Left colon (tissue), 2 donors: ENCODE measurements at regions not wholly inside any gene's neighbourhood (a gene's known extent, or its start where the extent isn't known, plus 50 kb on each side); places are given as distances from the start of the nearest gene placed in this dataset.

Source experiments
- ATAC-seq: fragments of 200-7000 bp; cut with Tn5 transposase; one replicate; pipeline ENCODE4 v1.9.1; 2020; ENCODE audit warnings: mild to moderate bottlenecking, moderate library complexity
- DNase-seq, 2 donors: peaks; one replicate each; pipeline ENCODE4 v3.0.0-alpha.2; 2020
- intact Hi-C, 2 donors: fragments of 100-400 bp; cut with DNase I in 1 of 2; cut with micrococcal nuclease in 1 of 2; formaldehyde crosslinking; loops; one replicate each; pipeline versions ENCODE4 v1.11.2 to v1.14.0; 2022; cut with DNase I, micrococcal nuclease
- donor health status: DM: no; HTN: no; CAD: no.
- donor health status: DM: yes; HTN: yes; CAD: no.

DNA sequence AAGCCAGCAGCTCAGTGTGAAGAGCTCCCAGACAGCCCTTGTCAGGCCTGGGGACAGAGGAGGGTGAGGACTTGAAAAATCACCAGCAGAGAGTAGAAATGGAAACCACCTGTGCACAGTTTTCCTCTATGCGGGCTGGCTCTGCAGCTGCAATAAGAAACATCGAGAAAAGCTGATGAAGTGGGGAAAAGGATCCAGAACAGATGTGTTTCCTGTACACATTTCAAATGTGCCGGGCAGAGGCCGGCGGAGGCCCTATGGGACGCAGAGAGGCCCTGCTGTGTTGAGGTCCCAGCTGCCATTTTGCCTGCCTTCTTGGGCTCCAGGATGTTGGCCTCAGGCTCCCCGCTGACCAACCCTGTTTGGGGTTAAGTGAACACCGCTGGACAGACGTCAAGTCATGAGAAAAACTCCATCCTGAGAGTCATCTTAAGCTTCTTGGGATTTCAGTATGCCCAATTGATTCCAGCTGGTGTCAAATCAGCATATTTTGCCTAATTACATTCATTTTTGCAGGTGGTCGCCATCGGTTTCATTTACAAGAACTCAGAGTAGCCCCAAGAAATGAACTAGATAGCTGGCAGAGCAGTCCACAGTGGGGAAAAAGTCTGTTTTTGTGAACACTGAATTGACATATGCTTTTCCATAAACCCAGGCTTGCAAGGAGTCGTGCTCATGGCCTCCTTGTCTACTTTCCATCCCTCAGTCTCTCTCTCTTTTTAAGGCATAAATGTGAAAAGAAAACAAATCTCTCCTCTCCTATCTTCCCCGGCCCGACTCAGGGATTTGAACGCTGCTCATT is 150.4 kb upstream of the PHACTR3 start:
- intact Hi-C loops, result no loop called here
- ATAC-seq, result no peak
- DNase-seq, result no peak

DNA sequence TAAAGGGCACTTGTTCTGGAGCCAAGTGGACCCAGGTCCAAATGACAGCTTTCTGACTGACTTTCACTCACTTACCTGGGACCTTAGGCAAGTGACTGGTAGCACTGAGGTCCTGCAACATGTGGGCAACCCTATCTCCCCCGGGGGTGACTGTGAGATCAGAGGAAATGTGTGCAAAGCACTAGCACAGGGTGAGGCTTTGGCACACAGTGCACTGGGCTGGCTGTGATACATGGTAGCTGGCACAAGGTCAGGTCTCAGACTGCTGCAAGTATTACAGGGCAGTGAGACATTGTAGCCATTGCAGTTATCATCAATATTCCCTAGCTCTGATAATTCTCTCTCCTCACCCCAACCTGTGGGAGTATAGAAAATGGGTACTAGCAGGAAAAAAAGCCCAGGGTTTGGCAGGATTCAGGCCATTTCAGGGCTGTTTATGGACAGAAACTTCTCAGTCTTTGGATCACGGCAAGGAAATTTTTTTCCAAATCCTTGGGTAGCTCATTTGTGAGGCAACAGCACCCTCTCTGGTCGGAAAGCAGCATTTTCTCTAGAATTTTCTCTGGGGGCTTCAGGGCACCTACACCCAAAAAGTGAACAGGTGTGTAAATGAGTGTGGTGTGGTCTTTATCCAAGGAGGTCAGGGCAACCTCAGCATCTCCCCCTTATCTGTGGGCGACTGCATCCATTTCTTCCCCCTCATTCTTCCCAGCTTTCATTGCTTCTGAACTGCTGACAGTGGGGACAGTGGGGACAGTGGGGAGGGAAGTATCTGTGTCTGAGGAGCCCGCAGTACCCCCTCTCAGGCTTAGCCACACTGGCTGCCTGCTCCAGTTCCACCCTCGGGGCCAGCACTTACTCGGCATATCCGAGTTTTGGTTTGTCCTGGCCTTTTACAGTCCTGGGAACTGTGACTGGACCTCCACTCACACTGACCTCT is 148.7 kb upstream of the PHACTR3 start:
- intact Hi-C loops, result no loop called here
- peak; percentile 60 for ATAC-seq
- peak in 1 of 2 donors; percentile 14 for DNase-seq

DNA sequence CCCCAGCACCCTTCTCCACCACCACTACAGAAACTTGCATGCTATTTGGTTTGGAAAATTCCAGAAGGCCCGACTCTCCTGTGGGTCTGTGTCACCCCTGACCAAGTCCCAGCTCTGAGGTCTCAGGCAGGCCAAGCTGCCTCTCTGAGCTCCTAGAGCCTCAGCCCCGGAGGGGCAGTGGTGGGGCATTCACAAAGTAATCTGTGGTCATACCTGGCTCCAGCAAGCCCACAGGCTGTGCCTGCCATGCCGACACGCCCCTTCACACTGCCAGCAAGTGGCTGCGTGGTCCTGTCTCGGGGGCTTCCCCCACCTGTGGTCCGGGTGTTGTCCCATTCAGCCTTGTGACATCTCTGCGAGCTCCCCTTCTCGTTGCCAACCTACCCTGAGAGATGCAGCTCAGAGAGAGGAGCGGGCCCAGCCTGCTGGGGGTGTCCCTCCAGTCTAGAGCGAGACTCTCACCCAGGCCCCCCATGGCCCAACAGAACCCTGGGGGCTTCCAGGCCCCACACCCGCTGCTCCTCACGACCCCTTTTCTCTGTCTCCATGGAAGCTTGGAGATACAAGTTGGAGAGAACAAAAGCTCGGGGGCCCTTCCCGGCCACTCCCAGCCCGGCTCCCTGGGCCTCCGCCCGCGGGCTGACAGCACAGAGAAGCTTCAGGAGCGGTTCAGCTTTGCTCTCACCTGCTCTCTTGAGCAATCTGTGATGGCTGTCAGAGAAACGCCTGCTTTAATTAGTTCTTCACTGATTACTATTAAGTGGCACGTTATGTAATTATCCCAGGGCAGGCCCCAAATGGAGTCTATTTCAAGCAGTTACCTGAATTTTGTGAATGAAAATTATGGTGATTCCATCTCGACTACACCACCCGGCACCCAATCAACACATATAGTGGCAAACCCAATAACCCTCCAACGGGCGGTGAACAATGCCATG is 147.7 kb upstream of the PHACTR3 start:
- ATAC-seq (no peak), DNase-seq (no peak)
- intact Hi-C loops, result no loop called here

DNA sequence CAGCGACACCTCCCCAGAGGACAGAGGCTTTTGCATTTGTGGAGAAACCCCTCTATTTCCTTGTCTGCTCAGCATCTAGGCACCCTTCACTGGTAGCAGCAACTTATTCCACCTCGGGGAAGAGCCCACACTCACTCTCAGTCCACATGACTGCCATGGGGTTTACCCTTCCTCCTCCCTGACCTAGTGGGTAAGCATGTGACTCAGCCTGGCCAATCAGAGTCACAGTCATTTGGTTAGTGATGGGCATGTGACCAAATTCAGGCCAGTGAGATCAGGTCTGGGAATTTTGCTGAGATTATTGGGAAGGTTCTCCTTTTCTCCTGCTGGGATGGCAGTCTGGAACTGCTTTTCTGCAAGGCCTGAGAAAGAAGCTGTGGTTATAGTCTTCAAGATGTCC is 145.7 kb upstream of the PHACTR3 start:
- intact Hi-C loops, result no loop called here
- no peak for ATAC-seq
- no peak for DNase-seq

DNA sequence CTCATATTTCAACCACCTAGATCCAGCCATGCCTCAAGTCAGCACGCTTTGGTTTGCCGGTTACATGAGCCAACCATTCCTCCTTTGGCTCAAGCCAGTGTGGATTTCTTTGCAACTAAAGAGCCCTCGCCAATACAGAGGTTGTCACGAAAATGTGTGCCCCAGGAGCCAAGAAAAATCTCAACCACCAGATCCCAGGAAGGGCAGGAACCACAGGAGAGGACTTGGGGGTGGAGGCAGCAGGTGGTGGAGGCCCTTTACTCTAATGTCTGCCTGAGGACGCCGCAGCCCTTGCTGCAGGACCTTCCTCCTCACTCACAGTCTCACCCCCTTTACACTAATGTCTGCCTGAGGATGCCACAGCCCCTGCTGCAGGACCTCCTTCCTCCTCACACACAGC is 144.8 kb upstream of the PHACTR3 start:
- DNase-seq, result no peak
- intact Hi-C loops, result no loop called here
- no peak for ATAC-seq

DNA sequence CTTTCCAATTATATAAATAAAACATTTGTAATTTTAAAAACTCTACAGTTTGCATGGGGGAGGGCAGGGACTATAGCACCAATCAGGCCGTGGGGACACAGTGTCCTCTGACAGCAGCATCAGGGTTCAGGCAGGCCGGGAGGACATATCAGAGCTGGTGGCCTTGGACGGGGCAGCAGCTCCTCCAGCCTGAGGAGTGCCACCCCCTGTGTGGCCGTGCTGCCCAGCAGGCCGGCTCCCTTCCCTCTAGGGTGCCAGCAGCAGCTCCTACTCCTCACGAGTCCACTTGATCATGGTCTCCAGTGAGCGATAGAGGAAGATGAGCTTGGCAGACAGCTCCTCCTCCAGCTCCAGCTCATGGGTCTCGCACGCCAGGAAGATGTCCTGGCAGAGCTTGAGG is 144.0 kb upstream of the PHACTR3 start:
- ATAC-seq (no peak), DNase-seq (no peak)
- intact Hi-C loops, result no loop called here

DNA sequence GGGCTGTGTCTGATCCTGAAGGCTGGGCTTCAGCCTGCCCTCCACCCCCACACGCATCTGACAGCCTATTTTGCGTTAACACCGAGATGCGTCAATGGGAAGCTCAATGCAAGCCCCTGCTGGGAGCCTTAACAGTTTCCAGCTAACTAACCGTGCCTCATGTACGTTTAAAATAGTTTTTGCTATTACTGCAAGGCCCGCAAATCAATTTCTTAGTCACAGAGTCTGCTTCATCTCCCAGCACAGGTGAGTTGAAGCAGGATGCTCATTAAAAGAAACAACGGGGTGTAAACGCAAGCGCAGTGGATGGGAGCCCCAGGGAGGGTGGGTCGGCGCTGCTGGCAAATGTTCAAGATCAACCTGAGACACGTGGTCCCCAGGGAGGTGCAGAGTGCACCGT is 142.8 kb upstream of the PHACTR3 start:
- ATAC-seq (no peak), DNase-seq (no peak)
- intact Hi-C loops, result no loop called here

DNA sequence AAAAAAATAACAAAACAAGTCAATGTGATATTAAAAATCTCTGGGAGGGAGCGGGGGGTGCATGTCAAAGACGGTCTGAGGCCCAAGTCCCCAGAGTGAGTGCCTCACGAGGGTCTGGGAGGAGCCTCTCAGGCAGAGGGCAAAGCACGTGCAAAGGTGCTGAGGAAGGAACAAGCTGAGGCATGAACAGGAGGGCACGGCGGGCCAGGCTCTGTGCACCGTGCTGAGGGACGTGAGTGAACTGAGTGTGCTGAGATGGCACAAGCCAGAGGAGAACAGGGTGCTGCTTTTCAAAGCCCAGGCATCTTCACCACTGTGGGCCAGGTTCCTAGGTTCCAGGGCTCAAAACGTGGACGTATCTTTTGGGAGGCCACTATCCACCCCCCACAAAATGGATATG is 142.1 kb upstream of the PHACTR3 start:
- no peak for DNase-seq
- no peak for ATAC-seq
- intact Hi-C loops, result no loop called here

DNA sequence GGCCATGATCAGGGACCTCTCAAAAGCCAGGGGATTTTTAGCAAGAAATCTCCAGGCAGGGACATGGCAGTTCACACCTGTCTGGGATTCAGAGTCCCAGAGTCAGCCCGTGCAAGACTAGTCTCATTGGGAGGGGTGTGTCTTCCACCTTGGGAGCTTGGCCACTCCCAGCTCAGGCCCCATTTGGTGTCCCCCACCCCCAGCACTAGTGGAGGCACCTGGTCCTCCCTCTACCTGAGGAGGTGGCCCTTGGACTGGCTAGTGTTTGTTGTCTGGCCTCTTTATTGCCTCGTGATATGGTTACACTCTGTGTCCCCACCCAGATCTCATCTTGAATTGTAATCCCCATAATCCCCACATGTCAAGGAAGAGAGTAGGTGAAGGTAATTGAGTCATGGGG is 140.8 kb upstream of the PHACTR3 start:
- ATAC-seq (peak; percentile 95), DNase-seq (peak in 1 of 2 donors; percentile 23)
- intact Hi-C loops, result no loop called here

DNA sequence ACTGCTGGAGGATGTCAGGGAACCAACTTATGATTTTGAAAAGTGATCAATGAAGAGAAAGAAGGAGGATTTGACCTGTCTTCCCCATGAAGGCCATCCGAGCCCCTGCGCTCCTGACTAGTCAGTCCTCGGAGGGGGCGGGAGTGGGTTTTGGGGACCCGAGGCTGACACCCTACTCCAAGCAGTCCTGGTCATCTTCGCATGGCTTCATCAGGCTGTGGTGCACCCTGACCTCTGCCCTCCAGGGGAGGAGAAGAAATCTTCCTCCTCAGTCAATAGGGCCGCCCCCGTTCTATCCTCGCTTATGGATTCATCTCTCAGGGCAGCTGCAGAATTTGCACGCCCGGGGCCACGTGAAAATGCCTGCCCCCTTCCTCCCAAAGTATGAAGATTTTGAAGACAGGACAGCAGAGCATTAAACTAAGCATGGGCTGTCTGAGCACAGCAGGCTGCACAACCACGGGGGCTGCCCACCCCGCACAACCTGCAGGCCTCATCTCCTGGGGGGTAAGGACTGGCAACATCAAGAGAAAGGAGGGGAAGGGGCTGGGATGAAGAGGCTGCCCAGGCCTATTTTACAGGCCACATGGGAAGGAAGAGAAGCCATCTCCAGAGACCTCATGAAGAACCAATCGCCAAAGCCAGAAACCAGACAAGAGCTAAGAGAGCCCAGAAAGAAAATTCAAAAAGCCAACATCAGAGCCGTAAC is 138.1 kb upstream of the PHACTR3 start:
- ATAC-seq (no peak), DNase-seq (no peak)
- intact Hi-C loops, result no loop called here

DNA sequence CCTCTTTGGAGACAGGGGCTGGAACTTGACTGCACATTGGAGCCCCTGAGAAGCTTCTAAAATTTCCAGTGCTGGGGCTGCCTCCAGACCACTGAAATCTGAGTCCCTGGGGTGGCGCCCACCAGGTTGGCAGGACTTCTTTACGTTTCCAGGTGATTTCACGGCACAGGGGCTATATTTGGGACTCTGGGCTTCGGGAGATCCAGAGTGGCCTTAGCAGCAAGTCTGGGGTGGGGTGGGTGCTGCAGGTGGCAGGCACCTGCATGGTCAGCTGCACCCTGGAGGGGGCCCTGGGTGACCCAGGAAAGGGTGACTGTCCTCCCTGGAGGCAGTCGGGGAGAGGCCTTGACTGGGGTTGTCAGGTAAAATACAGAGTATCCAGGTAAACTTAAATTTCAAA is 135.5 kb upstream of the PHACTR3 start:
- no peak for ATAC-seq
- intact Hi-C loops, result no loop called here
- DNase-seq, result no peak

DNA sequence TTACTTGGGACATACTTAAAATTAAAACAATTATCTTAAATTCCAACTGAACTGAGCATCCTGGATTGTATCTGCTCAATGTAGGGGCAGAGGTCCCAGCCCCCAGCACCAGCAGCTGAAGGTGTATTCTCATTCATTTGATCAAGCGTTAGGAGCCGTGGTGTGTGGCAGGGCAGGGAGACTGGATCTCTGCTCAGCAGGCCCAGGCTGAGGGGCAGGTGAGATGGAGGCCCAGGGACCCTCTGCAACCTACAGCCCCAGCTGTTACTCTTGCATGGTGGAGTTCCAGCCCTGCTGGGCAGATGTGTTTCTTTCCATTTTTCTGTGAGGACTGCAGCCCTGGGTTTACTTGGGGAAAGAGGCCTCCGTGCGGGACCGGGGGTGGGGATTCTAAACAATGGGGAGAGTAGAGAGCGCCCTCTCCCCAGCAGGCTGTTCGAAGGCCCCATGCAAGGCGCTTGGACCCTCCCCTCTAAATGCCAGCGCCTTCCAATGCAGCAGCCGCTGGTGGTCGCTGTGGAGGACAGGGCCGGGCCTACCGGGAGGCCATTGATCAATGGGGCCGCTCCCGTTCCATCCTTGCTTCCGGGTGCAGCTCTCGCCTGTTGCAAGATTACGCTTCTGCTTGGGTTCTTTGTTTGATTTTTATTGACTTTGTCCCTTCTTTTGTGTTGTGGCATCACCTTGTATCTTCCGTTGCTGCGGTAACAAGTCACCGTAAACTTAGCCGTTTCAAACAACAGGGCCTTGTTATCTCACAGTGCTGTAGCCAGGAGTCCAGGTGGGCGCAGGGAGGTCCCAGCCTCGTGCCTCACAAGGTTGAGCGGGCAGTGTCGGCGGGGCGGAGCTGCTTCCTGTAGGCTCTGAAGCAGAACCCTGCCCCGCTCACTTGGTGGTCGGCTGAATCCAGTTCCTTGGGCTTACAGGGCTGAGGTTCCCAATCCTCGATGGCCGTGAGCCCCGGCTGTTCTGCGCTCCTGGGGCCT is 134.8 kb upstream of the PHACTR3 start:
- no peak for ATAC-seq
- intact Hi-C loops, result no loop called here
- DNase-seq, result no peak

DNA sequence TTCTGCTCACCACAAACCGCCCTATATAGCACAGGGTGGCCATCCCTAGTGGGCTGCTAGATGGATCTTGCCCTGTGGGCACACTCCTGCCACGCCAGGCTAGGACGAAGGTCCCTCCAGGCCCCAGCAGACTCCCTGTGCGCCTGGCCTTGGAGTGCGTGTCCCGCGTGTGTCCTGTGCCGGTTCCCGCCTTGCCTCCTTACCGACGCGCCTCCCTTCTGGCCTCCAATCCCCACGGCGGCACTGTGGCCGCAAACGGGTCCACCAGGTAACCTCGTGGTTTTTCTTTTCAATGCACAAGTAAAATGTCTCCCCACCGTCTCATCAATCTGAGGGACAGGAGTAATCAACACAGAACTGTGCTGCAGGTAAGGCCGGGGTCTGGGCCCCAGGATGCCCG is 133.8 kb upstream of the PHACTR3 start:
- ATAC-seq (no peak), DNase-seq (no peak)
- intact Hi-C loops, result no loop called here

DNA sequence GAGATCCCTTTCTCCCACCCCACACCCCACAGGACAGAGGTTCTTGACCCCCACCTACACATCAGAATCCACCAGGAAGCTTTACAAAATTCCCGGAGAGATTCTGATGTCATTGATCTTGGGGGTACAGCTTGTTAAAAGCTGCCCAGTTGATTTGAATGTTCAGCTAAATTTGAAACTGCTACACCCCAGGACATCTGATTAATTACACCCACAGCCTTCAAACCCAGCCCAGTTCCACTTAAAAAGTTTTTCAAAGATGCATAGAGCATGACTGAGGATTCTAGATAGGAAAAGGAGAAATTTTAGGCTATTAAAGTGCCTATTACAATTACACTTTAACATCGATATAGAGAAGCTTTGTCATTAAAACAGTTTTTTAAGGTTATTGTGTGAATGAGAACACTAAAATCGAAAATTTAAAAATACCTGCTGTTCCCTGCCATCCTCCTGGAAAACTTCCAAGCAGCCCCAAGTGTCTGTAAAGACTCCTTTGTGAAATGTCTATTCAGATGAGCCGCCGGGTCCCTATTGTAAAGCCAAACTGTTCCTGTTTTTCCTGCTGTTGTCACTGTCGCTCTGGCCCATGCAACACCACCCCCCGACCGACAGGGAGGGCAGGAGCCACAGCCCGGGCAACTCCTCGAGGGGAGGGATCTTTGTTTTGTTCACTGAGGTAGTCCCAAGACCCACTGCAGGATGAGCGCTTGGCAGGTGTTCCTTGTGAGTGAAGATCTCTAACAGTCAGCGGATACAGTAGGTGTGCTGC is 132.5 kb upstream of the PHACTR3 start:
- intact Hi-C loops, result no loop called here
- DNase-seq, result no peak
- no peak for ATAC-seq

DNA sequence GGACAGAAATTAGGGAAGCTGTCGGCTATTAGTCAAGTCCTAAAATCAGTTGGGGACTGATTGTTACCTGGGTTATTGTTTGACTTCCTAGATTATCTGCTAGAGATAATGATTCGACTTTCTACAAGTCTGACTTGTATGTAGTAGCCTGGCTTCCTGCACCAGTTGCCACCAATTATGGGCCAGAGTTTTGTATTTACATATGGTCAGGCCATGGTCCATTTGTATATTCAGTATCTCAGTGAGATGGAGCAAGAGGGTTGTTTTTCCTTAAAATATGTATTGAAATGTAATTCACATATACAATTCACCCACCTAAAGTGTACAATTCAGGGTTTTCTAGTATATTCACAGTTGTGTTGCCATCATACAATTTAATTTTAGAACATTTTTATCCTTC is 130.6 kb upstream of the PHACTR3 start:
- intact Hi-C loops, result no loop called here
- no peak for ATAC-seq
- no peak for DNase-seq

DNA sequence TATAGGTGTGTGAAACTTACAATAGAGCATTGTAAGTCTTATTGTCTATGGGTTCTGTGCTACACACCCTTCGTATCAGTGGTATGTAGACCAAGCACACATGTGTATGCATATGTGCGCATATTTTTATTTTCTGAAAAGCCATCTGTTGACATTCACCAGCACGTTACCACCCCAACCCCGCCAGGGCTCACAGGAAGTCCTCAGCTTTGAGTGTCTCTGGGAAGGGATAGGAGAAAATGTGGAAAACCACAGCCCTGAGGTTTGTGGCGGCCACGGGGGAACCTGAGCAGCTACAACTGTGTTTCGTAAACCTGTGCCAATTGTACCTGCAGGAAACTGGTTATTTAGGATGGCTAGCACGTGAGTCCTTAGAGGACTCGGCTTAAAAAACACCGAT is 123.3 kb upstream of the PHACTR3 start:
- intact Hi-C loops, result no loop called here
- DNase-seq, result no peak
- ATAC-seq, result no peak
